ENCODE measurements at regions not wholly inside any gene's neighbourhood (a gene's known extent, or its start where the extent isn't known, plus 50 kb on each side); places are given as distances from the start of the nearest gene placed in this dataset.

- no peaks in the 10 kb centered on the region for H3K4me1 ChIP-seq
- no peaks in the 10 kb centered on the region for H3K9me3 ChIP-seq (replicated peaks)
- H3K4me3 ChIP-seq: no peak overlapping the region
- H3K36me3 ChIP-seq: no peaks in the 10 kb centered on the region
- no peak overlapping the region for H3K27ac ChIP-seq
- DNase-seq: no peak
- H3K27me3 ChIP-seq: no peaks in the 10 kb centered on the region
Measured at GRCh38 chr15:70281261-70281810, 183.6 kb upstream of the TLE3 start.

GRCh38 chr15:70280781-70281180 is 183.1 kb upstream of the TLE3 start:
- Histone ChIP-seq H3K36me3 (no peaks in the 10 kb centered on the region), H3K27me3 (no peaks in the 10 kb centered on the region), H3K27ac (no peak overlapping the region), H3K4me1 (no peaks in the 10 kb centered on the region), H3K9me3 (replicated peaks) (no peaks in the 10 kb centered on the region), H3K4me3 (no peak overlapping the region)
- DNase-seq: no peak

DNA sequence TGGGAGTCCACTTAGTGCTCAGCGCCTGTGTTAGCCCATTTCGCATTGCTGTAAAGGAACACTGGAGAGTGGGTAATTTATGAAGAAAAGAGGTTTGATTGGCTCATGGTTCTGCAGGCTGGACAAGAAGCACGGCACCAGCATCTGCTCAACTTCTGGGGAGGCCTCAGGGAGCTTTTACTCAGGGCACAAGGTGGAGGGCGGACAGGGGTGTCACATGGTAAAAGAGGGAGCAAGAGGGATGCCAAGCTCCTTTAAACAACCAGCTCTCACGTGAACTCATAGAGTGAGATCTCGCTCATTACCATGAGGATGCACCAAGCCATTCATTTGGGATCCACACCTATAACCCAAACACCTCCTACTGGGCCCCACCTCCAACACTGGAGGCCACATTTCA is 181.4 kb upstream of the TLE3 start:
- Histone ChIP-seq H3K4me3 (no peak overlapping the region), H3K36me3 (no peaks in the 10 kb centered on the region), H3K9me3 (replicated peaks) (no peaks in the 10 kb centered on the region), H3K4me1 (no peaks in the 10 kb centered on the region), H3K27ac (no peak overlapping the region), H3K27me3 (no peaks in the 10 kb centered on the region)
- no peak for DNase-seq

GRCh38 chr15:70278644-70279043 is 180.9 kb upstream of the TLE3 start:
- Histone ChIP-seq H3K4me1 (no peaks in the 10 kb centered on the region), H3K9me3 (replicated peaks) (no peaks in the 10 kb centered on the region), H3K27me3 (no peaks in the 10 kb centered on the region), H3K36me3 (no peaks in the 10 kb centered on the region), H3K27ac (no peak overlapping the region), H3K4me3 (no peak overlapping the region)
- no peak for DNase-seq

- H3K4me1 ChIP-seq: no peaks in the 10 kb centered on the region
- no peak overlapping the region for H3K4me3 ChIP-seq
- no peak overlapping the region for H3K27ac ChIP-seq
- no peaks in the 10 kb centered on the region for H3K36me3 ChIP-seq
- DNase-seq: no peak
- H3K9me3 ChIP-seq (replicated peaks): no peaks in the 10 kb centered on the region
- no peaks in the 10 kb centered on the region for H3K27me3 ChIP-seq
Measured at GRCh38 chr15:70277556-70277955, 179.8 kb upstream of the TLE3 start.

- no peak for DNase-seq
- no peak overlapping the region for H3K27ac ChIP-seq
- H3K27me3 ChIP-seq: no peaks in the 10 kb centered on the region
- no peaks in the 10 kb centered on the region for H3K9me3 ChIP-seq (replicated peaks)
- H3K4me1 ChIP-seq: no peaks in the 10 kb centered on the region
- H3K4me3 ChIP-seq: no peak overlapping the region
- no peaks in the 10 kb centered on the region for H3K36me3 ChIP-seq
Measured at GRCh38 chr15:70276401-70276800, 178.7 kb upstream of the TLE3 start.

GRCh38 chr15:70275461-70276138 is 177.9 kb upstream of the TLE3 start:
- no peaks in the 10 kb centered on the region for H3K9me3 ChIP-seq (replicated peaks)
- no peaks in the 10 kb centered on the region for H3K4me1 ChIP-seq
- no peak overlapping the region for H3K4me3 ChIP-seq
- DNase-seq: no peak
- H3K27ac ChIP-seq: no peak overlapping the region
- H3K27me3 ChIP-seq: no peaks in the 10 kb centered on the region
- H3K36me3 ChIP-seq: no peaks in the 10 kb centered on the region

DNA sequence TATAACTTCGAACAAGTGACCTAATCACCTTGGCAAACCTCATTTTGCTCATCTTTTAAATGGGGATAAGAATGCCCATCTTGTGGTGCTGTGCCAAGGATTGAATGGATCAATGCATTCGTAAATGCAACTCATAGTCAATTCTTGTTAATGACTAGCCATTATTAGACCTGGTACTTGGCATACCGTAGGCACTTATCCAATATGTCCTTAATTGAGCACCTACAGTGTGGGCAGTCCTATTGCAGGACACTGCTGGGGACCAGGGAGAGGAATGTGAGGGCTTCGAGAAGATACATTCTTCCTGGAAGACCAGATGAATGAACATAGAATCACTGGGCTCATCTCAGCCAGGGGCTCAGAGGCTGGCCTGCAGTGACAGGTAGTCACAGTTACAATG is 177.2 kb upstream of the TLE3 start:
- no peaks in the 10 kb centered on the region for H3K27me3 ChIP-seq
- H3K36me3 ChIP-seq: no peaks in the 10 kb centered on the region
- no peaks in the 10 kb centered on the region for H3K9me3 ChIP-seq (replicated peaks)
- no peaks in the 10 kb centered on the region for H3K4me1 ChIP-seq
- no peak overlapping the region for H3K4me3 ChIP-seq
- H3K27ac ChIP-seq: no peak overlapping the region
- no peak for DNase-seq

GRCh38 chr15:70274255-70274880 is 176.7 kb upstream of the TLE3 start:
- Histone ChIP-seq H3K4me1 (no peaks in the 10 kb centered on the region), H3K27ac (no peak overlapping the region), H3K9me3 (replicated peaks) (no peaks in the 10 kb centered on the region), H3K36me3 (no peaks in the 10 kb centered on the region), H3K27me3 (no peaks in the 10 kb centered on the region), H3K4me3 (no peak overlapping the region)
- no peak for DNase-seq

DNA sequence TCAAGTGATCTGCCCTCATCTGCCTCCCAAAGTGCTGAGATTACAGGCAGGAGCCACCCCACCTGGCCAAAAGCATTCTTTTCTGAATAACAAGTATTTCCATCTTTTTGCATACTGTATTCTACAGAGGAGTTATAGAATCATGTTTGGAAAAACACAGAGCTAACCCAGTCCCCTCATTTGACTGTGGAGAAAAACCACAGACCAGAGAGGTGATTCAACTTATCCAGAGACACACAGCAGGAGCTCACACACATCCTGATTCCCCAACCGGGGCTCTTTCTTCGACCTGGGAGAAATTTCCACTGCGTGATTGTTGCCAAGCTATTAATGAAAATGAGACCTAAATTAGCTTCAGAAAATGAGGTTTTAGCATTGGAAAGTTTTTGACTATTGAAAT is 176.1 kb upstream of the TLE3 start:
- Histone ChIP-seq H3K9me3 (replicated peaks) (no peaks in the 10 kb centered on the region), H3K4me1 (no peaks in the 10 kb centered on the region), H3K4me3 (no peak overlapping the region), H3K27me3 (no peaks in the 10 kb centered on the region; the same call in 1 of the 2 replicates), H3K27ac (no peak overlapping the region), H3K36me3 (no peaks in the 10 kb centered on the region)
- no peak for DNase-seq

GRCh38 chr15:70272565-70273355 is 175.0 kb upstream of the TLE3 start:
- Histone ChIP-seq H3K9me3 (replicated peaks) (no peaks in the 10 kb centered on the region), H3K4me1 (no peaks in the 10 kb centered on the region), H3K36me3 (no peaks in the 10 kb centered on the region), H3K27me3 (peaks cover 5% of the 10 kb centered on the region; the same call in 1 of the 2 replicates), H3K4me3 (no peak overlapping the region), H3K27ac (no peak overlapping the region)
- DNase-seq: no peak

- DNase-seq: peak in 1 of 2 experiments; percentile 18
- Histone ChIP-seq H3K9me3 (replicated peaks) (no peaks in the 10 kb centered on the region), H3K27me3 (peaks cover 11% of the 10 kb centered on the region; the same call in 1 of the 2 replicates), H3K4me1 (no peaks in the 10 kb centered on the region), H3K4me3 (no peak overlapping the region), H3K27ac (no peak overlapping the region), H3K36me3 (no peaks in the 10 kb centered on the region)
Measured at GRCh38 chr15:70271422-70272088, 173.8 kb upstream of the TLE3 start.

GRCh38 chr15:70270752-70271111 is 173.0 kb upstream of the TLE3 start:
- no peaks in the 10 kb centered on the region for H3K4me1 ChIP-seq
- H3K27ac ChIP-seq: no peak overlapping the region

DNA sequence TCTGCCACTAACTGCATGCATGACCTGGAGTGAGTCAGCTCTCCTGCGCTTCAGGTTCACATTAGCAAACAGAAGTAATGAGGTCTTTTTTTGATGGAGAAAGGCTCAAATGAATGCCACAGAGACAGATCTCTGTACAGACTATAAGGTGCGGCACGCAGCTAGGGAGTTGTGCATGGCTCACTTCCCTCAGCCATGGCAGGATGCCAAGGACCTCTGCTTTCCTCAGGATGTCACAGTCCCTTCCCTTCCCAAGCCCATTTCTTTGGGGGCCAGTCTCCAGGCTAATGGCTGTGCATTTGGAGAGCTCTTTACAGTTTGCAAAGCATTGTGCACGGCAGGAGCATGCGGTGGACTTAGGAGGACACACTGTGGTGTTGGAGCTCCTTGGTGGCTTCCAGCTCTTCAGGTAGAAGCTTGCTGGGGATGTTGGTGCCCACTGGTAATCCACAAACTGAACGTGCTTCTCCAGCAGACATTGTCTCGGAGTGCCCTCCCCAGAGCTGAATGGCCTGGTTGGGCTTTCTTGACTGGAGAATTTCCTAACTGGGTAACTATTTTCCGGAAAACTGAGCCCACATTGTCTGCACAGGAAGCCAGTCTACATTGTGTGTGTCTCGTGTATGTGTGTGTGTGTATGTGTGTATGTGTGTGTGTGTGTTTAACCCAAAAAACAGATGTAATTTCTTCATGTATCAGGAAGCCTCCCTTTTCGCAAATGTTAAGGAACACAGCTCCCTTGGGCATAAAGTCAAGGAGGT is 172.5 kb upstream of the TLE3 start:
- no peaks in the 10 kb centered on the region for H3K9me3 ChIP-seq (replicated peaks)
- DNase-seq: no peak
- H3K36me3 ChIP-seq: no peaks in the 10 kb centered on the region
- H3K4me1 ChIP-seq: no peaks in the 10 kb centered on the region
- peaks cover 12% of the 10 kb centered on the region; the same call in 1 of the 2 replicates for H3K27me3 ChIP-seq
- no peak overlapping the region for H3K27ac ChIP-seq
- no peak overlapping the region for H3K4me3 ChIP-seq

More at GRCh38 chr15:70270752-70271111, 173.0 kb upstream of the TLE3 start:
- DNase-seq: no peak
- H3K4me3 ChIP-seq: no peak overlapping the region
- no peaks in the 10 kb centered on the region for H3K9me3 ChIP-seq (replicated peaks)
- peaks cover 12% of the 10 kb centered on the region; the same call in 1 of the 2 replicates for H3K27me3 ChIP-seq
- no peaks in the 10 kb centered on the region for H3K36me3 ChIP-seq
